Right atrium auricular region (tissue), 2 donors: ENCODE measurements at regions not wholly inside any gene's neighbourhood (a gene's known extent, or its start where the extent isn't known, plus 50 kb on each side); places are given as distances from the start of the nearest gene placed in this dataset.

Experiments
- DNase-seq: peaks from one replicate; pipeline ENCODE4 v3.0.0-alpha.2; 2019; ENCODE audit warnings: low spot score
- H3K27ac ChIP-seq, 2 donors: fragments of 200-600 bp; sonication (generic); 1 replicate in 1 of 2; 2 replicates in 1 of 2; pipeline ENCODE4 v1.5.1; 2016 to 2019
- H3K27me3 ChIP-seq, 2 donors: fragments of 200-600 bp; sonication (generic); one replicate each; pipeline versions ENCODE4 v1.5.1 to v1.6.0; 2017 to 2019
- H3K36me3 ChIP-seq: fragments of 200-600 bp; sonication (generic); one replicate; pipeline ENCODE4 v1.5.1; 2016
- H3K4me1 ChIP-seq, 2 donors: fragments of 200-600 bp; sonication (generic); one replicate each; pipeline versions ENCODE4 v1.5.1 to v1.6.0; 2017 to 2019
- H3K4me3 ChIP-seq, 2 donors: fragments of 200-600 bp; sonication (generic); 1 replicate in 1 of 2; 2 replicates in 1 of 2; pipeline ENCODE4 v1.5.1; 2017 to 2019; ENCODE audit warnings: mild to moderate bottlenecking in 1 of 2, moderate library complexity in 1 of 2
- H3K9me3 ChIP-seq, 2 donors: fragments of 200-600 bp; sonication (generic); one replicate each; pipeline ENCODE4 v1.5.1; 2019
- TF ChIP-seq, protein P1 (sequence below), 2 donors: fragments of 200-600 bp; sonication (generic); IDR thresholded peaks; one replicate each; pipeline ENCODE4 v1.5.1; 2019; ENCODE audit warnings: antibody characterized with exemption in 2 of 2

GRCh38 chr2:41707790-41708451 is 339.9 kb upstream of the PKDCC start:
- Histone ChIP-seq H3K4me1 (no peaks in the 10 kb centered on the region), H3K36me3 (no peaks in the 10 kb centered on the region), H3K9me3 (no peaks in the 10 kb centered on the region), H3K4me3 (no peak overlapping the region), H3K27ac (no peak overlapping the region), H3K27me3 (no peaks in the 10 kb centered on the region)
- TF ChIP-seq, protein P1, sequence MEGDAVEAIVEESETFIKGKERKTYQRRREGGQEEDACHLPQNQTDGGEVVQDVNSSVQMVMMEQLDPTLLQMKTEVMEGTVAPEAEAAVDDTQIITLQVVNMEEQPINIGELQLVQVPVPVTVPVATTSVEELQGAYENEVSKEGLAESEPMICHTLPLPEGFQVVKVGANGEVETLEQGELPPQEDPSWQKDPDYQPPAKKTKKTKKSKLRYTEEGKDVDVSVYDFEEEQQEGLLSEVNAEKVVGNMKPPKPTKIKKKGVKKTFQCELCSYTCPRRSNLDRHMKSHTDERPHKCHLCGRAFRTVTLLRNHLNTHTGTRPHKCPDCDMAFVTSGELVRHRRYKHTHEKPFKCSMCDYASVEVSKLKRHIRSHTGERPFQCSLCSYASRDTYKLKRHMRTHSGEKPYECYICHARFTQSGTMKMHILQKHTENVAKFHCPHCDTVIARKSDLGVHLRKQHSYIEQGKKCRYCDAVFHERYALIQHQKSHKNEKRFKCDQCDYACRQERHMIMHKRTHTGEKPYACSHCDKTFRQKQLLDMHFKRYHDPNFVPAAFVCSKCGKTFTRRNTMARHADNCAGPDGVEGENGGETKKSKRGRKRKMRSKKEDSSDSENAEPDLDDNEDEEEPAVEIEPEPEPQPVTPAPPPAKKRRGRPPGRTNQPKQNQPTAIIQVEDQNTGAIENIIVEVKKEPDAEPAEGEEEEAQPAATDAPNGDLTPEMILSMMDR (IDR thresholded peaks at IDR 0.05) = no peak
- DNase-seq = no peak

GRCh38 chr2:41709702-41710599 is 337.9 kb upstream of the PKDCC start:
- DNase-seq = no peak
- TF ChIP-seq, protein P1 (IDR thresholded peaks at IDR 0.05) = no peak

DNA sequence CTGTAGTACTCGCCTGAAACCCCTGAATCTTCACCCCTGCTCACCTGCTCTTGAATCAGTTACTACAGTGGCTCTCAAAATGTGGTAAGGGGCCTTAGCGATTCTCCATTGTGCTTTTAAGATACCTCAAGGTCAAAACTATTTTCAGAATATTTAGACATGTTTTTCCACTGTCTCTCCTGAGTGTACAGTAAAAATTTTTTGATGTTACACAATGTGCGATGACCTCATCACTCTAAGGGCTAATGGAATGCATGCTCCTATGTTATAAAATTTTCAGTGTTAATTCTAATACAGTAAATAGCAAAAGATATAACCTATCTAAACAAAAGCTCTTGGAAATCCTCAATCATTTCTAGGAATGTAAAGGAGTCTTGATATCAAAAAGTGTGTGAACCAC is 336.9 kb upstream of the PKDCC start:
- Histone ChIP-seq H3K27ac (no peak overlapping the region), H3K4me3 (no peak overlapping the region), H3K27me3 (no peaks in the 10 kb centered on the region), H3K4me1 (no peaks in the 10 kb centered on the region), H3K36me3 (no peaks in the 10 kb centered on the region), H3K9me3 (no peaks in the 10 kb centered on the region)
- TF ChIP-seq, protein P1 (IDR thresholded peaks at IDR 0.05) = no peak
- no peak for DNase-seq

More at GRCh38 chr2:41709702-41710599, 337.9 kb upstream of the PKDCC start:
- Histone ChIP-seq H3K4me3 (no peak overlapping the region), H3K36me3 (no peaks in the 10 kb centered on the region), H3K27ac (no peak overlapping the region), H3K9me3 (no peaks in the 10 kb centered on the region), H3K4me1 (no peaks in the 10 kb centered on the region), H3K27me3 (no peaks in the 10 kb centered on the region)

DNA sequence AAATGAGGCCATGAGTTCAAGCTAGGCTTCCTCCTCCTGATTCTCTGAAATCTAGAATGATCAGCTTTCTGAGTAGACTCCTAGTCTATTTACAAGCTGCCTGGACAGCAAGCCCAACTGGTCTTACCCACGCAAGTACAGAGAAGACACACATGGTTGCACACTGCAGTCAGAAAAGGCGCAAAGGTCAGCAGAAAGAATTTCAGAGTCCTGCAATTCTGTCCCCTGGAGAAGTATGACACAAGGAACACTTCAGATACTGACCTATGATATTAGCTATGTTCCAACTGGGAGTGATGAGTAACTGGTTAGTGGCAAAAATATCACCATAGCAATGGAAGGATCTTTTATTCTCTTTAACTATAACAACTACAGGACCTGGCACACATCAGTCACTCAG is 336.1 kb upstream of the PKDCC start:
- DNase-seq = no peak
- TF ChIP-seq, protein P1 (IDR thresholded peaks at IDR 0.05) = no peak
- Histone ChIP-seq H3K4me3 (no peak overlapping the region), H3K9me3 (no peaks in the 10 kb centered on the region), H3K4me1 (no peaks in the 10 kb centered on the region), H3K27ac (no peak overlapping the region), H3K27me3 (no peaks in the 10 kb centered on the region), H3K36me3 (no peaks in the 10 kb centered on the region)

GRCh38 chr2:41716497-41716896 is 331.3 kb upstream of the PKDCC start:
- no peak overlapping the region for H3K4me3 ChIP-seq
- no peaks in the 10 kb centered on the region for H3K27me3 ChIP-seq

More at GRCh38 chr2:41716497-41716896, 331.3 kb upstream of the PKDCC start:
- Histone ChIP-seq H3K27ac (no peak overlapping the region), H3K4me1 (peaks cover 0 to 3% of the 10 kb centered on the region in 2 donors), H3K36me3 (no peaks in the 10 kb centered on the region), H3K9me3 (no peaks in the 10 kb centered on the region)
- no peak for DNase-seq
- TF ChIP-seq, protein P1 (IDR thresholded peaks at IDR 0.05) = no peak
